GM23248 (cell line): ENCODE measurements at regions not wholly inside any gene's neighbourhood (a gene's known extent, or its start where the extent isn't known, plus 50 kb on each side); places are given as distances from the start of the nearest gene placed in this dataset.

ENCODE experiments used
- DNase-seq: peaks from one replicate; pipeline ENCODE4 v3.0.0-alpha.2; 2015
- H2AFZ ChIP-seq: fragments of 200-600 bp; sonication (generic); 2 replicates; pipeline ENCODE4 v1.6.1; 2016; ENCODE audit warnings: antibody characterized with exemption
- H3F3A ChIP-seq: fragments of 200-600 bp; sonication (generic); 2 replicates; pipeline ENCODE4 v1.6.1; 2016; ENCODE audit warnings: mild to moderate bottlenecking, antibody characterized with exemption, mixed run types; ENCODE audit not compliant: insufficient read depth
- H3K27ac ChIP-seq: fragments of 200-600 bp; sonication (generic); 2 replicates; pipeline ENCODE4 v1.5.1; 2016; ENCODE audit warnings: mild to moderate bottlenecking
- H3K27me3 ChIP-seq: fragments of 200-600 bp; sonication (generic); replicated peaks from 2 replicates; pipeline ENCODE4 v1.6.1; 2016; ENCODE audit warnings: mild to moderate bottlenecking; ENCODE audit not compliant: insufficient read depth
- H3K36me3 ChIP-seq: fragments of 200-600 bp; sonication (generic); 2 replicates; pipeline ENCODE4 v1.6.1; 2016; ENCODE audit warnings: low read depth, mild to moderate bottlenecking
- H3K4me1 ChIP-seq: fragments of 200-600 bp; sonication (generic); 2 replicates; pipeline ENCODE4 v1.6.1; 2016; ENCODE audit warnings: mild to moderate bottlenecking; ENCODE audit not compliant: insufficient read depth
- H3K4me2 ChIP-seq: fragments of 200-600 bp; sonication (generic); one replicate; pipeline ENCODE4 v1.6.1; 2016; ENCODE audit warnings: mild to moderate bottlenecking; ENCODE audit not compliant: unreplicated experiment
- H3K4me3 ChIP-seq: fragments of 200-600 bp; sonication (generic); 2 replicates; pipeline ENCODE4 v1.5.1; 2016; ENCODE audit warnings: mild to moderate bottlenecking
- H3K79me2 ChIP-seq: fragments of 200-600 bp; sonication (generic); 2 replicates; pipeline ENCODE4 v1.6.1; 2016; ENCODE audit warnings: mild to moderate bottlenecking; ENCODE audit not compliant: insufficient read depth
- H3K9ac ChIP-seq: fragments of 200-600 bp; sonication (generic); 2 replicates; pipeline ENCODE4 v1.6.1; 2016; ENCODE audit warnings: mild to moderate bottlenecking
- H3K9me2 ChIP-seq: fragments of 200-600 bp; sonication (generic); 2 replicates; pipeline ENCODE4 v1.6.1; 2016; ENCODE audit warnings: mixed run types, mild to moderate bottlenecking, moderate library complexity; ENCODE audit not compliant: insufficient read depth
- H3K9me3 ChIP-seq: fragments of 200-600 bp; sonication (generic); one replicate; pipeline ENCODE4 v1.6.1; 2017; ENCODE audit warnings: low read depth
- H4K20me1 ChIP-seq: fragments of 200-600 bp; sonication (generic); 2 replicates; pipeline ENCODE4 v1.6.0; 2016; ENCODE audit not compliant: insufficient read depth
- EZH2 ChIP-seq: fragments of 200-600 bp; sonication (generic); IDR thresholded peaks from 2 replicates; pipeline ENCODE4 v1.6.1; 2018; ENCODE audit warnings: antibody characterized with exemption, mild to moderate bottlenecking; ENCODE audit not compliant: insufficient read depth, poor library complexity, severe bottlenecking
- EZH2phosphoT487 ChIP-seq: fragments of 200-600 bp; sonication (generic); IDR thresholded peaks from 2 replicates; pipeline ENCODE4 v1.6.1; 2018; ENCODE audit warnings: antibody characterized with exemption, moderate library complexity, mild to moderate bottlenecking, low read depth; ENCODE audit not compliant: insufficient read depth
- WGBS, 2 experiments: methylation state at CpG; one replicate each; pipeline ENCODE4 v1.1.6; 2015 to 2017; ENCODE audit warnings: low lambda C conversion rate in 2 of 2, low coverage in 1 of 2; ENCODE audit errors: missing lambda C conversion rate in 2 of 2; 5-methylcytosine and 5-hydroxymethylcytosine counted together
- in situ Hi-C: fragments of 300-500 bp; cut with MboI; formaldehyde crosslinking; loops from 2 replicates; pipeline ENCODE4 v1.15.0; 2020

- no peaks in the 10 kb centered on the region for H3K36me3 ChIP-seq
- no peak overlapping the region for H3K4me3 ChIP-seq
- H3K9ac ChIP-seq: no peak overlapping the region
- in situ Hi-C loops: no loop called here
- WGBS, 2 experiments: 85 to 92% methylated on average over 1 of the region's 1 CpG
- no peaks in the 10 kb centered on the region for H3K27me3 ChIP-seq
- H3K27ac ChIP-seq: no peak overlapping the region
- H3K9me2 ChIP-seq: no peaks in the 10 kb centered on the region
- no peaks in the 10 kb centered on the region for H4K20me1 ChIP-seq
- TF ChIP-seq EZH2phosphoT487 (no peak), EZH2 (no peak)
- DNase-seq: no peak
- H3K9me3 ChIP-seq: no peaks in the 10 kb centered on the region
- H3K79me2 ChIP-seq: no peaks in the 10 kb centered on the region
- H3K4me2 ChIP-seq: no peak overlapping the region
- 0 out of 2 replicates have a peak overlapping the region, but pooled peaks have one; percentile 18 for H2AFZ ChIP-seq
- no peaks in the 10 kb centered on the region for H3K4me1 ChIP-seq
- H3F3A ChIP-seq: no peaks in the 10 kb centered on the region
Observed at GRCh38 chr3:162441716-162442115, 945.1 kb downstream of the OTOL1 start.

- Histone ChIP-seq H2AFZ (no peak overlapping the region), H3F3A (no peaks in the 10 kb centered on the region), H3K9me3 (no peaks in the 10 kb centered on the region), H3K4me1 (no peaks in the 10 kb centered on the region), H3K79me2 (no peaks in the 10 kb centered on the region), H3K4me3 (no peak overlapping the region), H4K20me1 (no peaks in the 10 kb centered on the region), H3K27ac (no peak overlapping the region), H3K9me2 (no peaks in the 10 kb centered on the region), H3K36me3 (no peaks in the 10 kb centered on the region), H3K4me2 (no peak overlapping the region), H3K9ac (no peak overlapping the region), H3K27me3 (no peaks in the 10 kb centered on the region)
- no peak for DNase-seq
- no peak for TF ChIP-seq EZH2
- TF ChIP-seq EZH2phosphoT487: no peak
- in situ Hi-C loops: no loop called here
Observed at GRCh38 chr3:162443376-162443775, 946.8 kb downstream of the OTOL1 start.

GRCh38 chr3:162468791-162469190 is 972.2 kb downstream of the OTOL1 start:
- WGBS, 2 experiments: 37 to 61% methylated on average over 2 of the region's 2 CpGs
- no peaks in the 10 kb centered on the region for H3K9me2 ChIP-seq
- no peaks in the 10 kb centered on the region for H3F3A ChIP-seq
- no peak overlapping the region for H3K4me2 ChIP-seq
- no peaks in the 10 kb centered on the region for H3K27me3 ChIP-seq
- H3K9me3 ChIP-seq: no peaks in the 10 kb centered on the region
- DNase-seq: no peak
- H3K36me3 ChIP-seq: no peaks in the 10 kb centered on the region
- TF ChIP-seq EZH2phosphoT487 (no peak), EZH2 (no peak)
- in situ Hi-C loops: no loop called here
- H2AFZ ChIP-seq: peak overlapping the region; percentile 18; the same call in 1 of the 2 replicates
- no peaks in the 10 kb centered on the region for H3K4me1 ChIP-seq
- H3K79me2 ChIP-seq: no peaks in the 10 kb centered on the region
- no peaks in the 10 kb centered on the region for H4K20me1 ChIP-seq
- H3K9ac ChIP-seq: no peak overlapping the region
- H3K27ac ChIP-seq: no peak overlapping the region
- no peak overlapping the region for H3K4me3 ChIP-seq

- no peak overlapping the region for H2AFZ ChIP-seq
- no peak overlapping the region for H3K4me2 ChIP-seq
- no peak overlapping the region for H3K4me3 ChIP-seq
- peak; percentile 5 for DNase-seq
- no peaks in the 10 kb centered on the region for H3K9me2 ChIP-seq
- no peaks in the 10 kb centered on the region for H4K20me1 ChIP-seq
- H3F3A ChIP-seq: peaks cover 5% of the 10 kb centered on the region
- H3K27ac ChIP-seq: no peak overlapping the region
- 93 to 100% methylated on average over 1 of the region's 1 CpG for WGBS, 2 experiments
- H3K36me3 ChIP-seq: no peaks in the 10 kb centered on the region
- no peaks in the 10 kb centered on the region for H3K79me2 ChIP-seq
- no peaks in the 10 kb centered on the region for H3K9me3 ChIP-seq
- H3K27me3 ChIP-seq: no peaks in the 10 kb centered on the region
- TF ChIP-seq EZH2 (no peak), EZH2phosphoT487 (no peak)
- in situ Hi-C loops: no loop called here
- H3K4me1 ChIP-seq: peaks cover 7% of the 10 kb centered on the region
- no peak overlapping the region for H3K9ac ChIP-seq
Observed at GRCh38 chr3:162487138-162487537, 990.5 kb downstream of the OTOL1 start.

- TF ChIP-seq EZH2phosphoT487 (no peak), EZH2 (no peak)
- peak; percentile 50 for DNase-seq
- no peaks in the 10 kb centered on the region for H4K20me1 ChIP-seq
- H3K27me3 ChIP-seq: no peaks in the 10 kb centered on the region
- peaks cover 23% of the 10 kb centered on the region for H3K4me1 ChIP-seq
- no peak overlapping the region for H3K4me3 ChIP-seq
- peaks cover 24% of the 10 kb centered on the region for H3F3A ChIP-seq
- H3K27ac ChIP-seq: no peak overlapping the region
- H3K9me2 ChIP-seq: 0 out of 2 replicates have a peak, but pooled peaks cover 3% of the 10 kb centered on the region
- H2AFZ ChIP-seq: no peak overlapping the region
- H3K9me3 ChIP-seq: no peaks in the 10 kb centered on the region
- in situ Hi-C loops: no loop called here
- no peak overlapping the region for H3K9ac ChIP-seq
- no peak overlapping the region for H3K4me2 ChIP-seq
- WGBS, 2 experiments: 49 to 52% methylated on average over 2 of the region's 2 CpGs
- H3K36me3 ChIP-seq: no peaks in the 10 kb centered on the region
- H3K79me2 ChIP-seq: no peaks in the 10 kb centered on the region
Observed at GRCh38 chr3:162489853-162490252, 993.2 kb downstream of the OTOL1 start.
